HAP-1 (cell line): ENCODE measurements at regions not wholly inside any gene's neighbourhood (a gene's known extent, or its start where the extent isn't known, plus 50 kb on each side); places are given as distances from the start of the nearest gene placed in this dataset.

Experiments used
- DNase-seq, 2 experiments: peaks; one replicate each; pipeline ENCODE4 v3.0.0-alpha.2; 2016 to 2020; ENCODE audit warnings: low spot score in 2 of 2
- H3K27me3 ChIP-seq: fragments of 250-450 bp; sonication (Bioruptor Pico); 2 replicates; pipeline ENCODE4 v1.5.1; 2020; ENCODE audit warnings: low read depth, mild to moderate bottlenecking, moderate library complexity
- H3K36me3 ChIP-seq: fragments of 250-450 bp; sonication (Bioruptor Pico); replicated peaks from 2 replicates; pipeline ENCODE4 v1.5.1; 2020; ENCODE audit warnings: mild to moderate bottlenecking
- H3K4me1 ChIP-seq: fragments of 250-450 bp; sonication (Bioruptor Pico); 2 replicates; pipeline ENCODE4 v1.5.1; 2020; ENCODE audit warnings: mild to moderate bottlenecking
- H3K4me3 ChIP-seq: fragments of 250-450 bp; sonication (Bioruptor Pico); 2 replicates; pipeline ENCODE4 v1.5.1; 2020; ENCODE audit warnings: mild to moderate bottlenecking, moderate library complexity
- H3K9me3 ChIP-seq: fragments of 250-450 bp; sonication (Bioruptor Pico); 2 replicates; pipeline ENCODE4 v1.5.1; 2020; ENCODE audit warnings: mild to moderate bottlenecking, moderate library complexity
- in situ Hi-C: fragments of 300-500 bp; cut with MboI; formaldehyde crosslinking; loops from 3 replicates; pipeline ENCODE4 v1.14.3; 2020; ENCODE audit warnings: low sequenced_read_pairs, inconsistent platforms, mixed read lengths

DNA sequence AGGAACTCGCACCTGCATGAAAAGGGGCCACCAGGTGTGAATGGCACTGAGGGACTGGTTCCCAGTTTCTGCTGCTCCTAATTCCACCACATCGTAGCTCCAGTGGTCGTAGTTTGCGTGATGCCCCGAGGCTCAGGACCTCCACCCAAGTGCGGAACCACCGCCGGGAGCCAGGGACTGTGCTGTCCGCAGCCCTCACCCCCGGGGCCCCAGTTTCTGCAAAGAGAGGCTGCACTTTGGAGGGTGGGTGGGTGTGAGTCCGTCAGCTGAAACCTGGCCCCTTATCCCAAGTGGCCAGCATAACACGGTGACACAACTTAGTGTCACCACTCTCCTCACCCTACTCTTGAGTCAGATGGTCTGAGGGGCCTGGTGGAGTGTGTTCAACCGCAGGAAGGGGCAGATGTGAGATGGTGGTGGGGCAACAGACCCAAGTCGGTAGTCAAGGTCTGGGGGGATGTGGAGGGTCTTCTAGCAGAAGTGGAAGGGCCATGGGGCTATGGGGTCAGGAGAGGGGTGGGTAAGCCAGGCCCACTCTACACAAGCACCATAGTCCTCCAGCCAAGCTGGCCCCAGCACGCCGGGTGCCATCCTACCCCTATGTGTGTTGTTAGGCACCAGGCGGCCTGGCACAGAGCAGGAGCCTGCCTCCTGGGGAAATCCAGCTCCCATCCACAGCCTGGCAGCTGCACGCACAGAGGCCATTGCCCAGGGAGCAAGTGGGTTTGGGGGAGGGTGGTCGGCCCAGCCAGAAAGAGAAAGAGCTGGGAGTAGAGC, 1301.6 kb downstream of the UQCRFS1 start:
- no peak overlapping the region for H3K4me3 ChIP-seq
- H3K4me1 ChIP-seq: no peaks in the 10 kb centered on the region
- no peaks in the 10 kb centered on the region for H3K36me3 ChIP-seq
- H3K9me3 ChIP-seq: no peaks in the 10 kb centered on the region
- DNase-seq: no peak
- in situ Hi-C loops: no loop called here
- H3K27me3 ChIP-seq: no peaks in the 10 kb centered on the region

DNA sequence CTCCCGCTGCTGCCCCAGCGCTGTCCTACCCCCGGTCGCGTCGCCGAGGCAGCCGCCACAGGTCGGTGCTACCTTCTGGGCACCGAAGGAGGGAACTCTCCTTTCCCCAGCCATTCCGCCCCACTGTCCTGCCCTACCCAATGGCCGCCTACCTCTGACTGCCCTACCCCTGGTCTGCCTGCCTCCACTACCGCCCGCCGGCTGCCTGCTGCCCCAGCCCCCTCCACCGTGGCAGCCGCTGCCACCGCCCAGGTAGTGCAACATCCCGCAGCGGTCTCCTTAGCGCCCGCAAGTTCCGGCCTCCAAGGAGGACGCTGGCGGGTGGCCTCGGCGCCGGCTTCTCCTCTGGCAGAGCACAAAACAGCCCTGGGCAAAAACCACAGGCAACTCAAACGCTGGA, 1303.1 kb downstream of the UQCRFS1 start:
- no peaks in the 10 kb centered on the region for H3K9me3 ChIP-seq
- no peaks in the 10 kb centered on the region for H3K27me3 ChIP-seq
- DNase-seq: no peak
- in situ Hi-C loops: no loop called here
- no peak overlapping the region for H3K4me3 ChIP-seq
- no peaks in the 10 kb centered on the region for H3K4me1 ChIP-seq
- no peaks in the 10 kb centered on the region for H3K36me3 ChIP-seq

DNA sequence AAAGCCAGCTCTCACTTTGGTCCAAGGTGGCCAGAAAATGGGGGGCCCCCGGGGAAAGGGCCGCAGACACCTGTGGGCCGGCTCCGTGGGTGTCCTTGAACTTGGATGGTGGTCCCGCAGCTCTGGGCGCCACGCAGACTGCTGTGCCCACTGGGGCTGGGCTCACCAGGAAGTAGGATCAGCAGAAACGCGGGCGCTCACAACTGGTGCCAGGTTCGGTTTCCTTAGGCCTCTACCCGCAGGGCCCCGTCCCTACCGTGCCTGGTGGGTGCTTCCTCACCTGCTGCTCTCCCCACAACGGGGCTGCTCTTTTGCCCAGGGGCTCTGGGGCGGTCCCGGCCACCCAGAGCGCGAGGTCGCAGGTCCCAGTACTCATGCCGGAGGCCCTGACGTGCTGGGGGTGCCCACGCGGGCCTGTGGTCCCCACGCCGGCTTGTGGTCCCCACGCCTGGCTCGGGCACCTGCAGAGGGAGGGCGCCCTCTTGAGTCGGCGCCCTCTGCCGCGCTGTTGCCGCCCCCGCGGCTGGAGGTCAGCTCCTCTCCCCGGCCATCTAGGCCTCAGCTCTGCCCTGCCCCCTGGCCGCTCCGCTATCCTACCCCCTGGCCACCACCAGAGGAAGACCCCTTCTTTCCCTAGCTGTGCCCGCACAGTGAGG, 1303.6 kb downstream of the UQCRFS1 start:
- Histone ChIP-seq H3K4me1 (no peaks in the 10 kb centered on the region), H3K27me3 (no peaks in the 10 kb centered on the region), H3K9me3 (no peaks in the 10 kb centered on the region), H3K36me3 (no peaks in the 10 kb centered on the region), H3K4me3 (no peak overlapping the region)
- in situ Hi-C loops: no loop called here
- no peak for DNase-seq

DNA sequence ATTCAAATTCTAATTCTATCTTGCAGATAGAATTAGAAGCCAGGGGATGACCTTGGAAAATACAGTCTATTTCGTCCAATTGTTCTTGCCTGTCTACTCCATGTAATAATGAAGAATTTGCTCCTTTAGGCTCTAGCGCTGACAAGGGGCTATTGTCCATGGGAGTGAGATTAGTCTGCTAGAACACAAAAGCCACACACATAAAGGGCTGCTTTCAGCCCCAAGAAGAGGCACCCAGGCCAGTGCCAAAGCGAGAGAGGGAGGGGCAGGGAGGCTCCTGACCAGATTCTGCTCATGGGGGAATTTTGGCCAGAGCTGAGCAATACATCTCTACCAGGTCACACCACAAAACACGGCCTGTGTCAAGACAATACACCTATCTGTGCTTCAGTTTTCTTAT, 1306.9 kb downstream of the UQCRFS1 start:
- no peak overlapping the region for H3K4me3 ChIP-seq
- no peaks in the 10 kb centered on the region for H3K36me3 ChIP-seq
- in situ Hi-C loops: no loop called here
- H3K27me3 ChIP-seq: no peaks in the 10 kb centered on the region
- no peaks in the 10 kb centered on the region for H3K4me1 ChIP-seq
- H3K9me3 ChIP-seq: no peaks in the 10 kb centered on the region
- no peak for DNase-seq

DNA sequence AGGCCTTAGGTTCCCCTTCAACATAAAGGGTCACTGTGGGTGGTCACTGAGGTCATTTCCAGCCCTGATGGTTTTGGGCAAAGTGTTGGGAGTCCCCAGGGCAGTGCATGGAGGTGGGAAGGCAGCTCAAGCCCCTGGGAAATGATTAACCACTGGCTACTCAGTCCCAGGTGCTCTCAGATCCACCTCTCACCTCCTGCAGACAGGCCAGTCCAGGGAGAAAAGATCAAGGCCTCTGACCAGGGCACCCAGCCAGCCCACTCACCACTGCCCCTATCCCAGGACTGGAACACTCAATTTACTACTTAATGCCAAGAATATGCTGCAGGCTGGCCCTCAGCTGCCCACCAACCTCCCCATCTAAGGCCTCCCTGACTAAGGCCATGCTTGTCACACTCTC, 1307.9 kb downstream of the UQCRFS1 start:
- H3K36me3 ChIP-seq: no peaks in the 10 kb centered on the region
- in situ Hi-C loops: no loop called here
- DNase-seq: no peak
- no peak overlapping the region for H3K4me3 ChIP-seq
- no peaks in the 10 kb centered on the region for H3K4me1 ChIP-seq
- H3K9me3 ChIP-seq: no peaks in the 10 kb centered on the region
- no peaks in the 10 kb centered on the region for H3K27me3 ChIP-seq

DNA sequence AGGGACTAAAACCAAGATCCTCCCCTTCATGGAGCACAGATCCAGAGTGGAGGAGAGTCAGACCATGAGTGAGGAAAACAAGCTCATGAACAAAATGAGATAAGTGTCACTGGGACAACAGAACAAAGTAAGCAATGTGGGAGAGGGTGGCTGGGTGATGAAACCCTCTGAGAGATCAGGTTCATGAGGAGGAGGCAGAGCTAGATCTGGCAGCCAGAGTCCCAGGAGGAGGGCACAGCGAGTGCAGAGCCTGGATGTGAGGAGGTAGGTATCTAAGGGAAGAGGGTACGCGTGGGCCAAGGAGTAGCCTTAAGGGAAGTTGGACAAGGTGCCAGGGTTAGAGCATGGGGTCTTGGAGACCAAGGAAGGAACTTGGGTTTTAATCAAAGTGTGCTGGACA, 1311.9 kb downstream of the UQCRFS1 start:
- H3K27me3 ChIP-seq: no peaks in the 10 kb centered on the region
- no peaks in the 10 kb centered on the region for H3K4me1 ChIP-seq
- no peaks in the 10 kb centered on the region for H3K36me3 ChIP-seq
- DNase-seq: no peak
- in situ Hi-C loops: no loop called here
- H3K4me3 ChIP-seq: no peak overlapping the region
- H3K9me3 ChIP-seq: no peaks in the 10 kb centered on the region

DNA sequence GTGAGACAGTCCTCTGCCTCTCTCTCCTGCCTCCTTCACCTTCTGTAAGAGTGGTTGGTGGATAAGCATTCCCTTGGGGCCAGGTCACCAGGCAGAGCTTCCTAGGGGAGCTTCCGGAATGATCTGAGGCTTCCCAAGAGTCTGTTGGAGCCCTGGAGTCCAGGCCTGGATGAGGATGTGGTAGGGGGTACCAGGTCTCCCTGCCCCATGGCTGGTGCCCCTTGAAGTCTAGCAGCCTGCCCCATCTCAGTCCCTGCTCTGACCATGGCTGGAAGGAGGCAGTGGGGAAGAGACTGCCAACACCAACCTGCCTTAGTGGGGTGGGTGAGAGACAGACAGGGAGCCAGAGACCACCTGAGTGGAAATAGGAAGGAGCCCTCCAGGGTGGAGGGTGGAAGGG, 1316.9 kb downstream of the UQCRFS1 start:
- no peak for DNase-seq
- H3K9me3 ChIP-seq: no peaks in the 10 kb centered on the region
- in situ Hi-C loops: no loop called here

DNA sequence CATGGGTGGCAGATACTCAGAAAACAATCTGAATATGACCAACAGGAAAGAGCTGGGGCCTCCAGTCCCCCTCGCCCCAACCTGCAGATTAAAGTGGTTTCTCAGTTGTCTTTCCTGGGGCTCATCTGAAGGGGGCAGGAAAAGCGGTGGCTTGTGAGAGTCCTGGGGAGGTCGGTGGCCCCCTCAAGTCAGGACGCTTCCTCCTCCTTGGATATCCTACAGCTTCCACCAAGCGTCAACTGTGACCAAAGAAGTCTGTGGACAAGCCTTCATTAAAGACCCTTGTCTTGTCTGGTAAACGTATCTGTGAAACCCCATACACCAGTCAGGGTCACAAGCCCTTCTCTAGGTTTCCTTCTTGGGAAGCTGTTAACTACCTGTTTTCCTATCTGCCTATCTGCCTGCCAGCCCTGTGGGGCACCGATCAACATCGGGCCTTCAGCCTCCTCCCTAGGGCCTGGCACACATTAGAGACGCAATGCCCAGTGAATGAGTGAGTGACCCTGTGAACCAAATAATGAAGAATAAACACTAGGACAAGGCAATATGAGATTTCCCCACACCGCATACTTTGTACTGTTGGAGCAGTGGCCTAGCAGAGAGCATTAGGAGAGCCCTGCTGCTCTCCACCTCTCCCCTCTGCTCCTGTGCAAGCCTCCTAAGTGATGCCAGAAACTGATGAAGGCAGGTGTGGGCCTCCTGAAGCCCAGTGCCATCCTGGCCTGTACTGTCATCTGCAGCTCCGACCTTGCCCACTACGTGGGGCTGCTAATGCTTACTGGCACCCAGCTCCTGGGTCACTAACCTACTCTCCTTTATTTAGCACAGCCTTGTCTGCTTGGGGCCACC, 1317.8 kb downstream of the UQCRFS1 start:
- no peaks in the 10 kb centered on the region for H3K36me3 ChIP-seq
- in situ Hi-C loops: no loop called here
- no peaks in the 10 kb centered on the region for H3K4me1 ChIP-seq
- H3K4me3 ChIP-seq: no peak overlapping the region
- H3K27me3 ChIP-seq: no peaks in the 10 kb centered on the region
- H3K9me3 ChIP-seq: no peaks in the 10 kb centered on the region
- DNase-seq: no peak

More for the DNA sequence above, 1316.9 kb downstream of the UQCRFS1 start:
- Histone ChIP-seq H3K4me3 (no peak overlapping the region), H3K27me3 (no peaks in the 10 kb centered on the region), H3K36me3 (no peaks in the 10 kb centered on the region), H3K4me1 (no peaks in the 10 kb centered on the region)

DNA sequence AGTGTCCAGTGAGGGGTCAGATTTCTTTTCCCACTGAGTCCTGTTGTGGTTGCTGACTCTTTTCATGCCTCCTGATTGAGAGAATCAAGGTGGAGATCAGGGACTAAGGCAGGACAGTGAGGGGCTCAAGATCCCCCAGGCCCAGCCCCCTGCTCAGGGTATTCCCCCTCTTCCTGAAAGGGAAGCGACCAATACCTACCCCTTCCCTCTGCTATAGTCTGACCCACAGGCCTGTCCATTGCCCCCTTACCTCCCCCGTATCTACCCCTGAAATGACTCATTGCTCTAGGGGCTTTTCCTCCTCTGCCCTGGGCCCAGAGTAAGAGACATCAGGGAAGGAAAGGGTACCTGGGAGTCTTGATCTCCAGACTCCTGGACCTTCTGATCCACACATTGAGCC, 1320.5 kb downstream of the UQCRFS1 start:
- in situ Hi-C loops: no loop called here

DNA sequence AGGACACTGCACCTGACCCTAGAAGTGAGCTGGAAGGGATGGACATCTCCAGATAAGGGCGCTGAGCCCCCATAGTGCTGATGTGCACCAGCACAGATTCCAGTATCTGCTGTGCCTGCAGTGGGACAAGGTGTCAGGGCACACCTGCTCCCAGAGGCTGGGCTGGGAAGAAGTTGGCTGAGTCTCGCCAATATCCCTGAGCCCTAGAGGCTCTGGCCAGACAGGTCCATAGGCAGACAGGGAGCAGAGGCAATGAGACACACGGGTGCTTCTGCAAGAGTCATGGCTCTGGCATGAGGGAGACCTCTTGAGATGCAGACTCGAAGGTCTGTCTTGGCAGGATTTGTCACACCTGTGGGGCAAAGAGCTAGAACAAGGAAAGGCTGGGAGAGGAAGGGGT, 1321.5 kb downstream of the UQCRFS1 start:
- no peaks in the 10 kb centered on the region for H3K36me3 ChIP-seq
- H3K27me3 ChIP-seq: no peaks in the 10 kb centered on the region
- DNase-seq: no peak
- H3K4me1 ChIP-seq: no peaks in the 10 kb centered on the region
- in situ Hi-C loops: no loop called here
- H3K9me3 ChIP-seq: no peaks in the 10 kb centered on the region
- no peak overlapping the region for H3K4me3 ChIP-seq

More for the DNA sequence above, 1320.5 kb downstream of the UQCRFS1 start:
- Histone ChIP-seq H3K9me3 (no peaks in the 10 kb centered on the region), H3K27me3 (no peaks in the 10 kb centered on the region), H3K4me1 (no peaks in the 10 kb centered on the region), H3K36me3 (no peaks in the 10 kb centered on the region), H3K4me3 (no peak overlapping the region)
- no peak for DNase-seq

DNA sequence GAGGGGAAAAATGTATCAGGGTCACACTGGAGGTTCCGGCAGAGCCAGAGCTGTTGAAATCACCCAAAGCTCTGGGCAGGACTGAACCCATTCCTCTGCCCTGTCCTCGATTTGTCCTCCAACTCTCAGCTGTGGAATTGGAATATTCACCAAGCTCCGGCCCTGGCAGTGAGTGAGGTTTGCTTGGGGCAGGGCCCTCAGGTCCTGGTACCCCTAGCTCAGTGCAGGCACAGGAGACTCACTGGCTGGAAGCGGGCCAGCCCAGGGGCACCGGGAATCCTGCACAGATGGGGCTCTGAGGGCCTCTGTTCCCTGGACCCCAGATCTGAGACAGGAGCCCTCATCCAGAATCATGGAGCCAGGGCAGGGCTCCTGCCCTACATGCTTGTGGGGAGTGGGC, 1322.3 kb downstream of the UQCRFS1 start:
- no peaks in the 10 kb centered on the region for H3K4me1 ChIP-seq
- no peak overlapping the region for H3K4me3 ChIP-seq
- H3K27me3 ChIP-seq: no peaks in the 10 kb centered on the region
- no peaks in the 10 kb centered on the region for H3K36me3 ChIP-seq
- in situ Hi-C loops: no loop called here
- no peak for DNase-seq
- 0 out of 2 replicates have a peak, but pooled peaks cover 2% of the 10 kb centered on the region for H3K9me3 ChIP-seq

DNA sequence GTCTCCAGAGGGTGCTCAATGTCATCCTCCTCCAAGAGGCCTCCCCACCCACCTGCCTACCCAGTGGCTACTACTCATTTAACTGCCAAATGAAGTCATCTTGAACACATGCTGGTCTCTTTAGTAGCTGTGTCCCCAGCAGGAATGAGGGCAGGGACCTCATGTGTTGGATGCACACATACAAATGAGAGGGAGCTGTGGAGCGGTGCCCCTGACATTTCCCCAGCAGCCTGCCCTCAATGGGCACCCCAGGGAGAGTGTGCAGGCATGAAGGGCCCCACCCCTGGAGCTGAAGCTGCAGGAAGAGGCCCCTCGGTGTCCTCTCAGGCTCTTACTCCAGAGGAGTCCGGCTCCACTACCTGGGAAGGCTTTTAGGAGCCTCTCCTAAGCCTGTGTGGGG, 1322.7 kb downstream of the UQCRFS1 start:
- H3K4me1 ChIP-seq: no peaks in the 10 kb centered on the region
- no peaks in the 10 kb centered on the region for H3K36me3 ChIP-seq
- in situ Hi-C loops: no loop called here
- no peak for DNase-seq
- 0 out of 2 replicates have a peak, but pooled peaks cover 2% of the 10 kb centered on the region for H3K9me3 ChIP-seq
- H3K4me3 ChIP-seq: no peak overlapping the region
- no peaks in the 10 kb centered on the region for H3K27me3 ChIP-seq

DNA sequence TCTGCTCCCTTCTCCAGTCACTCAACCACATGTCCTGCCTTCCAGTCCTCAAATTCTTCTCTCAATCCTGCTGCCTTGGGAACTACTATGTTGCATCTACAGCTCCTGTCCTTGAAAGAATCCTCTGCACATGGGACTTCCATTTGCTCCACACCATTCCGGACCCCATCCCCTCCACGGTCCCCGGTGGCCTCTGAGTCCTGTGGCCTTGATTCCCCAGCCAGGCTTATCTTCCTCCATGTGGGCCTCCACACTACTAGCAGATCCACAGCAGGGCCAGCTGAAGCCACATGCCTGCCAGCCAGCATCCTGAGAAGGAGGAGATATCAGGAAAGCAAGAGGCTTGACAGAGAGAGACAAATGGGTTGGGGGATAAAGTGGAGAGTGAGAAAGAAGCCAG, 1323.8 kb downstream of the UQCRFS1 start:
- in situ Hi-C loops: no loop called here
- H3K9me3 ChIP-seq: 0 out of 2 replicates have a peak, but pooled peaks cover 2% of the 10 kb centered on the region
- no peaks in the 10 kb centered on the region for H3K36me3 ChIP-seq
- no peak overlapping the region for H3K4me3 ChIP-seq
- H3K27me3 ChIP-seq: no peaks in the 10 kb centered on the region
- no peak for DNase-seq
- H3K4me1 ChIP-seq: no peaks in the 10 kb centered on the region

DNA sequence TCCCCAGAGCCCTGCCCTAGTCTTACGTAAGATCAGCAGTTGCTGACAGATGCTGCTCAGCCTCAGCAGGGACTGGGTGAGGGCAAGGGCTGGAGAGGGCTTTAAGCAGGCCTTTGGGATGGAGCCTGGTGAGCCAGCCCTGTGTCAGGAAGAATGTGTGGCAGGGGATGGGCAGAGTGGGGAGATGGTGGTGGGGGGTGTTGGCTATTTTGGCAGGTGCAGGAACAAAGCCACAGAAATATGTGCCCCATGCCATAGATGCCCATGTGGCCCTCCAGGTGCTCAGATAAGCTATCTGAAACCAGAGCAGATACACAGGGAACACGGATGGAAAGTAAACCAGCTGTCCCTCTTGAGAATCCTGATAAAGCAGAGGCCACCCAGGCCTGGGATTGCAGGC, 1325.0 kb downstream of the UQCRFS1 start:
- 0 out of 2 replicates have a peak, but pooled peaks cover 9% of the 10 kb centered on the region for H3K9me3 ChIP-seq
- DNase-seq: no peak
- no peak overlapping the region for H3K4me3 ChIP-seq
- no peaks in the 10 kb centered on the region for H3K27me3 ChIP-seq
- in situ Hi-C loops: no loop called here
- H3K4me1 ChIP-seq: no peaks in the 10 kb centered on the region
- no peaks in the 10 kb centered on the region for H3K36me3 ChIP-seq
